ENCODE measurements at regions not wholly inside any gene's neighbourhood (a gene's known extent, or its start where the extent isn't known, plus 50 kb on each side); places are given as distances from the start of the nearest gene placed in this dataset.

GRCh38 chr12:115897729-115898128 is 379.8 kb downstream of the MED13L start (continued):
- TF ChIP-seq CHD7 (IDR thresholded peaks at IDR 0.05; ENCODE audit: insufficient replicate concordance, low read length) (no peak), RXRA (IDR thresholded peaks at IDR 0.05; ENCODE audit: insufficient read depth, low read depth, low read length) (no peak), YY1 (IDR thresholded peaks at IDR 0.05; ENCODE audit: low read depth, low read length) (no peak), CEBPB (IDR thresholded peaks at IDR 0.05; ENCODE audit: low read depth, low read length) (no peak), ATF3 (IDR thresholded peaks at IDR 0.05; ENCODE audit: insufficient read depth, low read depth, low read length) (no peak), PHF8 (conservative IDR thresholded peaks at IDR 0.05; ENCODE audit: low read depth, low read length) (no peak), KDM5A (IDR thresholded peaks at IDR 0.05; ENCODE audit: low read length) (no peak), NANOG (IDR thresholded peaks at IDR 0.05; ENCODE audit: insufficient read depth, low read depth, low read length, poor library complexity, severe bottlenecking) (no peak), NRF1 (IDR thresholded peaks at IDR 0.05; ENCODE audit: low read depth, low read length) (no peak), RBBP5 (IDR thresholded peaks at IDR 0.05; ENCODE audit: borderline replicate concordance, low read depth, low read length) (no peak)

All from H1 (cell line).